RWPE2 (cell line): ENCODE measurements at regions not wholly inside any gene's neighbourhood (a gene's known extent, or its start where the extent isn't known, plus 50 kb on each side); places are given as distances from the start of the nearest gene placed in this dataset.

Source experiments
- ATAC-seq: fragments of 200-7000 bp; cut with Tn5 transposase; 3 replicates; pipeline ENCODE4 v1.9.1; 2021; ENCODE audit warnings: low read depth
- DNase-seq: peaks from one replicate; pipeline ENCODE4 v3.0.0-alpha.2; 2020; ENCODE audit warnings: low spot score
- H3K27ac ChIP-seq: fragments of 450-650 bp; 2 replicates; pipeline ENCODE4 v1.5.1; 2017; ENCODE audit warnings: mild to moderate bottlenecking; ENCODE audit not compliant: poor library complexity, severe bottlenecking
- H3K27me3 ChIP-seq: fragments of 250-450 bp; sonication (Bioruptor Pico); 2 replicates; pipeline ENCODE4 v1.5.1; 2021; ENCODE audit warnings: mild to moderate bottlenecking, moderate library complexity; ENCODE audit not compliant: insufficient read depth, poor library complexity, severe bottlenecking
- H3K36me3 ChIP-seq: fragments of 250-450 bp; sonication (Bioruptor Pico); 2 replicates; pipeline ENCODE4 v1.5.1; 2020; ENCODE audit warnings: low read depth, mild to moderate bottlenecking, moderate library complexity
- H3K4me1 ChIP-seq: fragments of 250-450 bp; sonication (Bioruptor Pico); 2 replicates; pipeline ENCODE4 v1.5.1; 2021; ENCODE audit warnings: mild to moderate bottlenecking, moderate library complexity; ENCODE audit not compliant: insufficient read depth, poor library complexity, severe bottlenecking
- H3K4me3 ChIP-seq: fragments of 250-450 bp; sonication (Bioruptor Pico); 2 replicates; pipeline ENCODE4 v1.5.1; 2021; ENCODE audit warnings: mild to moderate bottlenecking, moderate library complexity; ENCODE audit not compliant: severe bottlenecking
- H3K9me3 ChIP-seq: fragments of 250-450 bp; sonication (Bioruptor Pico); 2 replicates; pipeline ENCODE4 v1.5.1; 2021; ENCODE audit warnings: mild to moderate bottlenecking, moderate library complexity; ENCODE audit not compliant: severe bottlenecking
- CTCF ChIP-seq: fragments of 450-650 bp; IDR thresholded peaks from one replicate; pipeline ENCODE4 v1.5.1; 2017; ENCODE audit warnings: mild to moderate bottlenecking, moderate library complexity; ENCODE audit not compliant: poor library complexity, severe bottlenecking

GRCh38 chr1:185373813-185374529 lies 56.9 kb upstream of the IVNS1ABP start:
- peak; percentile 77 for ATAC-seq
- no peaks in the 10 kb centered on the region for H3K27me3 ChIP-seq
- H3K36me3 ChIP-seq = no peaks in the 10 kb centered on the region
- no peaks in the 10 kb centered on the region for H3K9me3 ChIP-seq
- peak overlapping the region; percentile 54 for H3K27ac ChIP-seq
- DNase-seq = no peak
- no peak overlapping the region for H3K4me3 ChIP-seq
- no peak for TF ChIP-seq CTCF
- peaks cover 18% of the 10 kb centered on the region for H3K4me1 ChIP-seq

- H3K4me1 ChIP-seq = peaks cover 19% of the 10 kb centered on the region
- H3K27ac ChIP-seq = no peak overlapping the region
- DNase-seq (no peak), ATAC-seq (no peak)
- no peak overlapping the region for H3K4me3 ChIP-seq
- H3K27me3 ChIP-seq = no peaks in the 10 kb centered on the region
- no peaks in the 10 kb centered on the region for H3K9me3 ChIP-seq
- TF ChIP-seq CTCF = no peak
- H3K36me3 ChIP-seq = no peaks in the 10 kb centered on the region
Measured at GRCh38 chr1:185369786-185370185, 52.7 kb upstream of the IVNS1ABP start.

- ATAC-seq (no peak), DNase-seq (no peak)
- no peak for TF ChIP-seq CTCF
- Histone ChIP-seq H3K4me3 (no peak overlapping the region), H3K27me3 (no peaks in the 10 kb centered on the region), H3K9me3 (no peaks in the 10 kb centered on the region), H3K27ac (no peak overlapping the region), H3K36me3 (no peaks in the 10 kb centered on the region), H3K4me1 (peaks cover 12% of the 10 kb centered on the region)
Measured at GRCh38 chr1:185368913-185369491, 52.0 kb upstream of the IVNS1ABP start.

- H3K4me1 ChIP-seq = peaks cover 6% of the 10 kb centered on the region
- H3K36me3 ChIP-seq = no peaks in the 10 kb centered on the region
- no peak overlapping the region for H3K4me3 ChIP-seq
- ATAC-seq (no peak), DNase-seq (no peak)
- no peak overlapping the region for H3K27ac ChIP-seq
- TF ChIP-seq CTCF = no peak
- no peaks in the 10 kb centered on the region for H3K9me3 ChIP-seq
- H3K27me3 ChIP-seq = no peaks in the 10 kb centered on the region
Measured at GRCh38 chr1:185368313-185368855, 51.3 kb upstream of the IVNS1ABP start.

GRCh38 chr1:185367218-185367617 lies 50.2 kb upstream of the IVNS1ABP start:
- H3K27me3 ChIP-seq = no peaks in the 10 kb centered on the region
- ATAC-seq (no peak), DNase-seq (no peak)
- no peak overlapping the region for H3K4me3 ChIP-seq
- no peaks in the 10 kb centered on the region for H3K36me3 ChIP-seq
- no peak for TF ChIP-seq CTCF
- H3K27ac ChIP-seq = no peak overlapping the region
- peaks cover 6% of the 10 kb centered on the region for H3K4me1 ChIP-seq
- no peaks in the 10 kb centered on the region for H3K9me3 ChIP-seq
